ENCODE measurements at regions not wholly inside any gene's neighbourhood (a gene's known extent, or its start where the extent isn't known, plus 50 kb on each side); places are given as distances from the start of the nearest gene placed in this dataset.
"Not testable (repeated sequence)": the region's sequence is repeated elsewhere in the genome, so short reads cannot be mapped to it uniquely, and the experiment has no call there.

GRCh38 chr2:6139142-6139541, 447.0 kb downstream of the SOX11 start:
- no peak for DNase-seq (ENCODE audit: low read depth)

GRCh38 chr2:6139916-6140315, 447.7 kb downstream of the SOX11 start:
- DNase-seq (ENCODE audit: low read depth), result no peak

- DNase-seq (ENCODE audit: low read depth), result no peak
These were observed 448.3 kb downstream of the SOX11 start for GRCh38 chr2:6140509-6140908.

- DNase-seq (ENCODE audit: low read depth), result no peak
These were observed 451.6 kb downstream of the SOX11 start for GRCh38 chr2:6143812-6144211.

GRCh38 chr2:6147215-6147614, 455.0 kb downstream of the SOX11 start:
- DNase-seq (ENCODE audit: low read depth), result not testable (repeated sequence)

GRCh38 chr2:6148882-6149281, 456.7 kb downstream of the SOX11 start:
- no peak for DNase-seq (ENCODE audit: low read depth)

- DNase-seq (ENCODE audit: low read depth), result no peak
These were observed 467.4 kb downstream of the SOX11 start for GRCh38 chr2:6159606-6160005.

- no peak for DNase-seq (ENCODE audit: low read depth)
These were observed 471.7 kb downstream of the SOX11 start for GRCh38 chr2:6163932-6164331.

GRCh38 chr2:6164986-6165747, 473.0 kb downstream of the SOX11 start:
- no peak for DNase-seq (ENCODE audit: low read depth)

- DNase-seq (ENCODE audit: low read depth), result no peak
These were observed 475.5 kb downstream of the SOX11 start for GRCh38 chr2:6167592-6168138.

- DNase-seq (ENCODE audit: low read depth), result no peak
These were observed 476.3 kb downstream of the SOX11 start for GRCh38 chr2:6168485-6168884.

- DNase-seq (ENCODE audit: low read depth), result no peak
These were observed 479.1 kb downstream of the SOX11 start for GRCh38 chr2:6171294-6171693.

- no peak for DNase-seq (ENCODE audit: low read depth)
These were observed 485.6 kb downstream of the SOX11 start for GRCh38 chr2:6177811-6178210.

GRCh38 chr2:6181525-6181924, 489.3 kb downstream of the SOX11 start:
- no peak for DNase-seq (ENCODE audit: low read depth)

- no peak for DNase-seq (ENCODE audit: low read depth)
These were observed 489.7 kb downstream of the SOX11 start for GRCh38 chr2:6181926-6182325.

- DNase-seq (ENCODE audit: low read depth), result no peak
These were observed 491.0 kb downstream of the SOX11 start for GRCh38 chr2:6183226-6183625.

- no peak for DNase-seq (ENCODE audit: low read depth)
These were observed 492.5 kb downstream of the SOX11 start for GRCh38 chr2:6184532-6185292.

GRCh38 chr2:6186332-6187151, 494.4 kb downstream of the SOX11 start:
- no peak for DNase-seq (ENCODE audit: low read depth)

GRCh38 chr2:6196449-6196848, 504.3 kb downstream of the SOX11 start:
- DNase-seq (ENCODE audit: low read depth), result no peak

GRCh38 chr2:6198370-6198919, 506.3 kb downstream of the SOX11 start:
- DNase-seq (ENCODE audit: low read depth), result not testable (repeated sequence)

GRCh38 chr2:6202756-6203155, 510.6 kb downstream of the SOX11 start:
- DNase-seq (ENCODE audit: low read depth), result no peak

All from stimulated activated CD8-positive, alpha-beta memory T cell treated with anti-CD3 and anti-CD28 coated beads, Interleukin-15, amount 100 ng/mL, for 1 hour (primary cell).